MCF 10A (cell line): ENCODE measurements at regions not wholly inside any gene's neighbourhood (a gene's known extent, or its start where the extent isn't known, plus 50 kb on each side); places are given as distances from the start of the nearest gene placed in this dataset.
A peak's percentile ranks its signal among the peaks of the same experiment; 100 is the strongest.

Experiments used
- BruUV-seq: library from RNA; stranded (reverse); fragments of 400-500 nt; replicated peaks from 2 replicates; lab custom pipeline; 2021; lab: Mats Ljungman, UMichigan
- CTCF ChIA-PET: fragments of 300-600 bp; sonication (Branson Sonifier 250); formaldehyde crosslinking; extraction: SDS; loops from one replicate; lab custom pipeline; 2021; ENCODE audit warnings: antibody characterized with exemption, inconsistent platforms; lab: Yijun Ruan, JAX
- POLR2A ChIA-PET: fragments of 300-600, 350-650 bp; sonication (Branson Sonifier 250); formaldehyde crosslinking; extraction: SDS; loops from one replicate; lab custom pipeline; 2020; ENCODE audit warnings: antibody characterized with exemption, inconsistent platforms; lab: Yijun Ruan, JAX
- DNase-seq: peaks from one replicate; pipeline ENCODE4 v3.0.0-alpha.2; 2018; ENCODE audit not compliant: unreplicated experiment
- H3K27ac Mint-ChIP-seq: one replicate; pipeline ENCODE4 v1.8.0; 2022; ENCODE audit warnings: mild to moderate bottlenecking, low read depth, mixed read lengths; ENCODE audit not compliant: unreplicated experiment
- H3K27me3 Mint-ChIP-seq: one replicate; pipeline ENCODE4 v1.8.0; 2022; ENCODE audit warnings: mixed read lengths; ENCODE audit not compliant: insufficient read depth, unreplicated experiment
- H3K36me3 Mint-ChIP-seq: one replicate; pipeline ENCODE4 v1.8.0; 2022; ENCODE audit warnings: mild to moderate bottlenecking, moderate library complexity, mixed read lengths; ENCODE audit not compliant: insufficient read depth, unreplicated experiment
- H3K4me1 Mint-ChIP-seq: one replicate; pipeline ENCODE4 v1.8.0; 2022; ENCODE audit warnings: mixed read lengths; ENCODE audit not compliant: insufficient read depth, unreplicated experiment
- H3K4me3 Mint-ChIP-seq: one replicate; pipeline ENCODE4 v1.8.0; 2022; ENCODE audit warnings: mild to moderate bottlenecking, moderate library complexity, mixed read lengths; ENCODE audit not compliant: unreplicated experiment
- H3K9me3 Mint-ChIP-seq: one replicate; pipeline ENCODE4 v1.8.0; 2022; ENCODE audit warnings: mixed read lengths; ENCODE audit not compliant: unreplicated experiment
- intact Hi-C: fragments of 100-400 bp; cut with micrococcal nuclease; formaldehyde crosslinking; loops from 2 replicates; pipeline ENCODE4 v1.14.1; 2022
- TF ChIP-seq, protein P1 (sequence below): fragments of 200-600 bp; IDR thresholded peaks from one replicate; pipeline ENCODE4 v1.8.0; 2022; ENCODE audit warnings: antibody characterized with exemption, mild to moderate bottlenecking; ENCODE audit not compliant: unreplicated experiment

DNA sequence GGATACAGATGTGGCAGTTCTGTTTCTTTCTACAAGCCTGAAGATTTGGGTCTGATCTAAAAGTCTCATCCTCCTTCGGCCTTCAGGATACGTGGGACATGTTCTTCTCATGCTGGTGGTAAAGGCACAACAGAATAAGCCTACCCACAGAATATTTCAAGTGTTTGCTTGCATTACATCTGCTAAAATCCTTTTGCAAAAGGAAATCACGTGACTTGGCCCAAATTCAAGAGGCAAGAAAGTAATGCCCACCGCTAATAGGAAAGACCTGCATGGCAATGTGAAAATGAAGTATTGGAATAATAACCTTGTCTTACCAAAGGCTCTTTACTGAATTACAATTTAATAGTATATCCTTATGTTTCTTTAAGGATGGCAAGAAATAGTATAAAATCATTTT lies 439.9 kb upstream of the TGFBR2 start:
- CTCF ChIA-PET: no interaction called here

DNA sequence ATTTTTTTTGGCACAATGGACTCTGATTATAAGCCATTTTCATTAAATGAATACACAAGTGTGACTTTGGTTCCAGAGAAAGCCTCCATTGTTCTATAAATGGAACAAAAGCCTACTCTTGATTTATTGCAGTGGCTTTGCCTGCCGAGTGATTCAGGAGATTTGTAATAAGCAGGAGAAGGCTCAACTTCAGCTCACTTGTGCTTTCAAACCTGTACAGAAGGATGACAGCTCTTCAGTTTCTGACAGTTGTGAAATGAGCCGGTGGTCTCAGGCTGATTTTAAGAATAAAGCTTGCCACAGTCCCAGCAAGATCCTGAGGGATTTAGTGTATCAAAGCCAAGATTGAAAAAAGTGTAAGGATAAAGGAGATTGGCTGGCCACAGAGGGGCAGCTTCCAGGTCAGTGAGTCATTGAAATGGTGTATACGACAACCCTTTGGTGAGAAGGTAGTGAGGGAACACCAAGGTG lies 438.8 kb upstream of the TGFBR2 start:
- no peaks in the 10 kb centered on the region for H3K36me3 Mint-ChIP-seq
- intact Hi-C loops: no loop called here
- no peaks in the 10 kb centered on the region for H3K27me3 Mint-ChIP-seq
- H3K4me1 Mint-ChIP-seq: peaks cover 5% of the 10 kb centered on the region
- CTCF ChIA-PET: interaction anchor here (1.7 kb wide), 1 partner anchor 9 kb away, joined by 6 read pairs; no protein-coding TSS in a partner anchor
- no TSS peak for BruUV-seq
- peak; percentile 34 for DNase-seq
- H3K27ac Mint-ChIP-seq: peak overlapping the region; percentile 22
- TF ChIP-seq, protein P1, sequence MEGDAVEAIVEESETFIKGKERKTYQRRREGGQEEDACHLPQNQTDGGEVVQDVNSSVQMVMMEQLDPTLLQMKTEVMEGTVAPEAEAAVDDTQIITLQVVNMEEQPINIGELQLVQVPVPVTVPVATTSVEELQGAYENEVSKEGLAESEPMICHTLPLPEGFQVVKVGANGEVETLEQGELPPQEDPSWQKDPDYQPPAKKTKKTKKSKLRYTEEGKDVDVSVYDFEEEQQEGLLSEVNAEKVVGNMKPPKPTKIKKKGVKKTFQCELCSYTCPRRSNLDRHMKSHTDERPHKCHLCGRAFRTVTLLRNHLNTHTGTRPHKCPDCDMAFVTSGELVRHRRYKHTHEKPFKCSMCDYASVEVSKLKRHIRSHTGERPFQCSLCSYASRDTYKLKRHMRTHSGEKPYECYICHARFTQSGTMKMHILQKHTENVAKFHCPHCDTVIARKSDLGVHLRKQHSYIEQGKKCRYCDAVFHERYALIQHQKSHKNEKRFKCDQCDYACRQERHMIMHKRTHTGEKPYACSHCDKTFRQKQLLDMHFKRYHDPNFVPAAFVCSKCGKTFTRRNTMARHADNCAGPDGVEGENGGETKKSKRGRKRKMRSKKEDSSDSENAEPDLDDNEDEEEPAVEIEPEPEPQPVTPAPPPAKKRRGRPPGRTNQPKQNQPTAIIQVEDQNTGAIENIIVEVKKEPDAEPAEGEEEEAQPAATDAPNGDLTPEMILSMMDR: no peak
- no peak overlapping the region for H3K4me3 Mint-ChIP-seq
- POLR2A ChIA-PET: interaction anchor here (1.2 kb wide), 1 partner anchor 9 kb away, joined by 3 read pairs; no protein-coding TSS in a partner anchor
- H3K9me3 Mint-ChIP-seq: no peaks in the 10 kb centered on the region

More for the DNA sequence above, 439.9 kb upstream of the TGFBR2 start:
- no peaks in the 10 kb centered on the region for H3K27me3 Mint-ChIP-seq
- H3K9me3 Mint-ChIP-seq: no peaks in the 10 kb centered on the region
- TF ChIP-seq, protein P1: no peak
- BruUV-seq: no TSS peak
- POLR2A ChIA-PET: interaction anchor here (1.2 kb wide), 1 partner anchor 8 kb away, joined by 3 read pairs; no protein-coding TSS in a partner anchor
- no peak overlapping the region for H3K4me3 Mint-ChIP-seq
- H3K27ac Mint-ChIP-seq: no peak overlapping the region
- DNase-seq: no peak
- intact Hi-C loops: no loop called here
- H3K36me3 Mint-ChIP-seq: no peaks in the 10 kb centered on the region
- H3K4me1 Mint-ChIP-seq: peaks cover 10% of the 10 kb centered on the region

DNA sequence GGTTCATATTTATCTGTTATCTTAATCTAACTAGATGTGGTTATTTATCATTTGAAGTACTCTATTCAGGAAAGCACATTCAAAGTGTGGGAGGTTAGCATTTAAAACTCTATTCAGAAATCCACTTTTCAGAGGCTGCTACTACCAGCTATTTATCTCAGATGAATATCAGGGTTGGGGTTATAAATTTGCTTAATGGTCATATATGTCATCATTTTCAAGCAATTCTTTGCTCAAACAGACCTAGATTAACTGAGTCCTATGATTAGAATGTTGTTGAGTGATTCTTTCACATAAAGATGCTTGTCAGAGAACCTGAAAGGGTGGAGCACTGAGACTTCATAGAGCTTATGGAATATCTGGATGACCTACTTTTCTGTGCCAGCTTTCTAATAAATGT lies 436.9 kb upstream of the TGFBR2 start:
- Mint-ChIP-seq H3K27ac (no peak overlapping the region), H3K4me3 (no peak overlapping the region), H3K36me3 (no peaks in the 10 kb centered on the region), H3K9me3 (no peaks in the 10 kb centered on the region), H3K27me3 (no peaks in the 10 kb centered on the region), H3K4me1 (peaks cover 5% of the 10 kb centered on the region)
- intact Hi-C loops: no loop called here
- BruUV-seq: no TSS peak
- TF ChIP-seq, protein P1: no peak
- DNase-seq: no peak
- ChIA-PET POLR2A (no interaction called here), CTCF (interaction anchor here (0.8 kb wide), 1 partner anchor 19 kb away, joined by 3 read pairs; no protein-coding TSS in a partner anchor)

DNA sequence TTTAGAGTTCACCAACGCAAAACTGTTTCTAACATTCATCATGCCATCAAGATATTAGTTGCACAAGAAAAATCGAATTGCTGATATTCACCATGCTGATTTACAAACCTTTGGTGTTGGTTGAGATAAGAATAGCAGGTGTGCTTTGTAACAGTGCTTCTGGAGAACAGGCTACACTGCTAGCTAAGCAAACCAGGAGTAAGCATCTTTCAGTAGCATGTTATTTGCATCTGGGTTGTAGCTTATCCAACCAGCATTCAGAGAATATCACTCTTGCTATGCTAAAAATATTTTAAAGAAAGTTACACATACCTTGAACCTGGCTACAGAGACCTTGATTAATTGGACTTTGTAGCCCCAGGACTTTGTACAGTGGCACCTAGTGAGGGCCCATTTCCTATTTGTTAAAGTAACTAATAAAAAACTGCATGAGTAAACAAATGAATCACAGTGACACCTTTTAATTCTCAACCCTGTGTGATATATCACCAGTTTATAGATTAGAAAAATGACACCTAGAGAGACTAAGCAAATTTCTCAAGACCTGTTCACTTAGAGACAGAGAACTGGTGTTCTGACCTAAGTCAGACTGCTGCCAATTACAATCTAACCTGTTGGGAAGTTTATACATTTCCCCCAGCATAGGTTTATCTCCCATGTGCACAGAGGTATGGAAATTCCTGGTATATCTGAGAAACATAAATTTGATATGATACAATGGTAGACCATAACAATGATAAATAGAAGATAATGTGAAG lies 435.5 kb upstream of the TGFBR2 start:
- Mint-ChIP-seq H3K27ac (no peak overlapping the region), H3K9me3 (no peaks in the 10 kb centered on the region), H3K36me3 (no peaks in the 10 kb centered on the region), H3K4me1 (peaks cover 5% of the 10 kb centered on the region), H3K4me3 (no peak overlapping the region), H3K27me3 (no peaks in the 10 kb centered on the region)
- intact Hi-C loops: no loop called here
- CTCF ChIA-PET: no interaction called here
- POLR2A ChIA-PET: interaction anchor here (0.8 kb wide), 1 partner anchor 30 kb away, joined by 3 read pairs; no protein-coding TSS in a partner anchor
- TF ChIP-seq, protein P1: no peak
- no TSS peak for BruUV-seq
- no peak for DNase-seq
